HepG2 (cell line): ENCODE measurements at regions not wholly inside any gene's neighbourhood (a gene's known extent, or its start where the extent isn't known, plus 50 kb on each side); places are given as distances from the start of the nearest gene placed in this dataset.

Experiments
- DMAP1 ChIP-seq: IDR thresholded peaks from 2 replicates; pipeline ENCODE4 v1.6.1; 2016
- ELF3 ChIP-seq: IDR thresholded peaks from 2 replicates; pipeline ENCODE4 v1.6.1; 2016; ENCODE audit warnings: missing genetic modification reagents, missing compliant biosample characterization
- ELF4 ChIP-seq: sonication (generic); formaldehyde crosslinking; IDR thresholded peaks from 2 replicates; pipeline ENCODE4 v1.5.0; 2020; ENCODE audit warnings: missing genetic modification reagents, mild to moderate bottlenecking, moderate library complexity, borderline replicate concordance
- FIP1L1 ChIP-seq: fragments of 200-400 bp; formaldehyde crosslinking; IDR thresholded peaks from 2 replicates; pipeline ENCODE4 v1.6.1; 2018; ENCODE audit warnings: low read depth, mild to moderate bottlenecking, low read length, moderate library complexity, borderline replicate concordance; ENCODE audit not compliant: insufficient read depth
- FOXJ3 ChIP-seq: sonication (generic); formaldehyde crosslinking; IDR thresholded peaks from 2 replicates; pipeline ENCODE4 v1.4.0; 2020; ENCODE audit warnings: missing genetic modification reagents, mild to moderate bottlenecking, borderline replicate concordance
- HNRNPH1 ChIP-seq: fragments of 200-400 bp; formaldehyde crosslinking; optimal IDR thresholded peaks from 2 replicates; pipeline ENCODE3; 2017; ENCODE audit warnings: mild to moderate bottlenecking, low read depth, low read length
- HOXA9 ChIP-seq: sonication (generic); formaldehyde crosslinking; IDR thresholded peaks from 2 replicates; pipeline ENCODE4 v1.8.1; 2022; ENCODE audit warnings: missing genetic modification reagents, mild to moderate bottlenecking, moderate library complexity, borderline replicate concordance
- ISX ChIP-seq: sonication (generic); formaldehyde crosslinking; conservative IDR thresholded peaks from 2 replicates; pipeline ENCODE4 v1.5.0; 2020; ENCODE audit warnings: missing genetic modification reagents
- MAFG ChIP-seq: sonication (generic); formaldehyde crosslinking; IDR thresholded peaks from 2 replicates; pipeline ENCODE4 v1.5.1; 2020; ENCODE audit warnings: mild to moderate bottlenecking, missing genetic modification reagents
- MEF2D ChIP-seq: sonication (generic); formaldehyde crosslinking; IDR thresholded peaks from 2 replicates; pipeline ENCODE4 v1.5.1; 2020; ENCODE audit warnings: mild to moderate bottlenecking, missing genetic modification reagents
- MIER2 ChIP-seq: IDR thresholded peaks from 2 replicates; pipeline ENCODE4 v1.6.1; 2016; ENCODE audit warnings: missing biosample characterization, missing genetic modification reagents
- NCOA1 ChIP-seq: sonication (generic); formaldehyde crosslinking; IDR thresholded peaks from 2 replicates; pipeline ENCODE4 v1.9.0; 2021; ENCODE audit warnings: missing genetic modification reagents
- NCOA2 ChIP-seq: sonication (generic); formaldehyde crosslinking; IDR thresholded peaks from 2 replicates; pipeline ENCODE4 v1.8.0; 2022; ENCODE audit warnings: inconsistent platforms
- SETDB1 ChIP-seq: sonication (generic); formaldehyde crosslinking; IDR thresholded peaks from 2 replicates; pipeline ENCODE4 v1.5.1; 2020; ENCODE audit warnings: missing genetic modification reagents, mild to moderate bottlenecking, borderline replicate concordance
- SP4 ChIP-seq: sonication (generic); formaldehyde crosslinking; IDR thresholded peaks from 2 replicates; pipeline ENCODE4 v1.8.1; 2023; ENCODE audit warnings: mild to moderate bottlenecking, missing genetic modification reagents
- ZEB1 ChIP-seq: IDR thresholded peaks from 2 replicates; pipeline ENCODE4 v1.6.1; 2012; ENCODE audit warnings: mild to moderate bottlenecking, low read depth, inconsistent platforms; ENCODE audit not compliant: insufficient replicate concordance
- TF ChIP-seq, protein P1 (sequence below): sonication (generic); formaldehyde crosslinking; IDR thresholded peaks from 2 replicates; pipeline ENCODE4 v1.5.1; 2020; ENCODE audit warnings: mild to moderate bottlenecking, missing genetic modification reagents, borderline replicate concordance
- TF ChIP-seq, protein P2 (sequence below): IDR thresholded peaks from 2 replicates; pipeline ENCODE4 v1.6.1; 2012; ENCODE audit warnings: inconsistent platforms
- TF ChIP-seq, protein P3 (sequence below): sonication (generic); formaldehyde crosslinking; conservative IDR thresholded peaks from 2 replicates; pipeline ENCODE4 v1.4.0; 2020; ENCODE audit warnings: missing genetic modification reagents
- TF ChIP-seq, protein P4 (sequence below): sonication (generic); formaldehyde crosslinking; IDR thresholded peaks from 2 replicates; pipeline ENCODE4 v1.4.0; 2020; ENCODE audit warnings: mild to moderate bottlenecking, missing genetic modification reagents
- TF ChIP-seq, protein P5 (sequence below): sonication (generic); formaldehyde crosslinking; IDR thresholded peaks from 2 replicates; pipeline ENCODE4 v1.4.0; 2020; ENCODE audit warnings: mild to moderate bottlenecking, low read depth, missing genetic modification reagents
- TF ChIP-seq, protein P6 (sequence below): sonication (generic); formaldehyde crosslinking; conservative IDR thresholded peaks from 2 replicates; pipeline ENCODE4 v1.4.0; 2020; ENCODE audit warnings: missing genetic modification reagents
- TF ChIP-seq, protein P7 (sequence below): sonication (generic); formaldehyde crosslinking; conservative IDR thresholded peaks from 2 replicates; pipeline ENCODE4 v1.4.0; 2020; ENCODE audit warnings: missing genetic modification reagents

DNA sequence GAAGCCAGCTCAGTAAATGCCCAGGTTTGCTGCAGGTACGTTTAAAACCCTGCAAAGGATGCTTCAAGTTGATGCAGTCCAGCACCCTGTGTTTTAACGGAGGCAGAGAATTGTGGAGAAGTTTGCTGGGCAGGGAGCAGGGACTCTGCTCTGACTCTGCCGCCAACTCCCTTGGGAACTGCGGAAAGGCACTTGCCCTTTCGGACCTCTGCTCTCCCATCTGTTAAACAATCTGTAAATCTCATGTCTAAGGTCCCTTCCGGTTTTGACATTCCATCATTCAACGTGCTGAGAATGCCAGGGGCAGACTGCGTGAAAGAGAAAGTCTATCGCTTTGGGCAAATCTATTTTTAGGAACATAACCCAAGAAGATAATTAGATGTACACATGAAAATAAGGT, 184.5 kb downstream of the OPA1 start (continued):
- TF ChIP-seq, protein P1, sequence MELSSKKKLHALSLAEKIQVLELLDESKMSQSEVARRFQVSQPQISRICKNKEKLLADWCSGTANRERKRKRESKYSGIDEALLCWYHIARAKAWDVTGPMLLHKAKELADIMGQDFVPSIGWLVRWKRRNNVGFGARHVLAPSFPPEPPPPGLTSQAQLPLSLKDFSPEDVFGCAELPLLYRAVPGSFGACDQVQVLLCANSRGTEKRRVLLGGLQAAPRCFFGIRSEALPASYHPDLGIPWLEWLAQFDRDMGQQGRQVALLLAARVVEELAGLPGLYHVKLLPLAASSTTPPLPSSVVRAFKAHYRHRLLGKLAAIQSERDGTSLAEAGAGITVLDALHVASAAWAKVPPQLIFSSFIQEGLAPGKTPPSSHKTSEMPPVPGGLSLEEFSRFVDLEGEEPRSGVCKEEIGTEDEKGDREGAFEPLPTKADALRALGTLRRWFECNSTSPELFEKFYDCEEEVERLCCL (CRISPR knock-in tag), result no peak
- peak; percentile 36; the same call in 1 of the 2 replicates for TF ChIP-seq DMAP1 (CRISPR knock-in tag)
- TF ChIP-seq ELF3 (CRISPR knock-in tag), result peak; percentile 80
- TF ChIP-seq FOXJ3 (CRISPR knock-in tag), result no peak; the same call in 1 of the 2 replicates
- TF ChIP-seq, protein P2, sequence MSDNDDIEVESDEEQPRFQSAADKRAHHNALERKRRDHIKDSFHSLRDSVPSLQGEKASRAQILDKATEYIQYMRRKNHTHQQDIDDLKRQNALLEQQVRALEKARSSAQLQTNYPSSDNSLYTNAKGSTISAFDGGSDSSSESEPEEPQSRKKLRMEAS, result peak; percentile 65; the same call in 1 of the 2 replicates
- TF ChIP-seq, protein P3, sequence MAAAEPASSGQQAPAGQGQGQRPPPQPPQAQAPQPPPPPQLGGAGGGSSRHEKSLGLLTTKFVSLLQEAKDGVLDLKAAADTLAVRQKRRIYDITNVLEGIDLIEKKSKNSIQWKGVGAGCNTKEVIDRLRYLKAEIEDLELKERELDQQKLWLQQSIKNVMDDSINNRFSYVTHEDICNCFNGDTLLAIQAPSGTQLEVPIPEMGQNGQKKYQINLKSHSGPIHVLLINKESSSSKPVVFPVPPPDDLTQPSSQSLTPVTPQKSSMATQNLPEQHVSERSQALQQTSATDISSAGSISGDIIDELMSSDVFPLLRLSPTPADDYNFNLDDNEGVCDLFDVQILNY (CRISPR knock-in tag), result no peak
- TF ChIP-seq FIP1L1, result no peak
- TF ChIP-seq ISX (CRISPR knock-in tag), result no peak
- TF ChIP-seq, protein P4, sequence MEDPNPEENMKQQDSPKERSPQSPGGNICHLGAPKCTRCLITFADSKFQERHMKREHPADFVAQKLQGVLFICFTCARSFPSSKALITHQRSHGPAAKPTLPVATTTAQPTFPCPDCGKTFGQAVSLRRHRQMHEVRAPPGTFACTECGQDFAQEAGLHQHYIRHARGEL, result no peak
- TF ChIP-seq MEF2D (CRISPR knock-in tag), result peak; percentile 91
- TF ChIP-seq ZEB1, result no peak
- TF ChIP-seq, protein P5, sequence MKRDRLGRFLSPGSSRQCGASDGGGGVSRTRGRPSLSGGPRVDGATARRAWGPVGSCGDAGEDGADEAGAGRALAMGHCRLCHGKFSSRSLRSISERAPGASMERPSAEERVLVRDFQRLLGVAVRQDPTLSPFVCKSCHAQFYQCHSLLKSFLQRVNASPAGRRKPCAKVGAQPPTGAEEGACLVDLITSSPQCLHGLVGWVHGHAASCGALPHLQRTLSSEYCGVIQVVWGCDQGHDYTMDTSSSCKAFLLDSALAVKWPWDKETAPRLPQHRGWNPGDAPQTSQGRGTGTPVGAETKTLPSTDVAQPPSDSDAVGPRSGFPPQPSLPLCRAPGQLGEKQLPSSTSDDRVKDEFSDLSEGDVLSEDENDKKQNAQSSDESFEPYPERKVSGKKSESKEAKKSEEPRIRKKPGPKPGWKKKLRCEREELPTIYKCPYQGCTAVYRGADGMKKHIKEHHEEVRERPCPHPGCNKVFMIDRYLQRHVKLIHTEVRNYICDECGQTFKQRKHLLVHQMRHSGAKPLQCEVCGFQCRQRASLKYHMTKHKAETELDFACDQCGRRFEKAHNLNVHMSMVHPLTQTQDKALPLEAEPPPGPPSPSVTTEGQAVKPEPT, result no peak
- peak; percentile 70 for TF ChIP-seq NCOA2 (CRISPR knock-in tag)
- TF ChIP-seq, protein P6, sequence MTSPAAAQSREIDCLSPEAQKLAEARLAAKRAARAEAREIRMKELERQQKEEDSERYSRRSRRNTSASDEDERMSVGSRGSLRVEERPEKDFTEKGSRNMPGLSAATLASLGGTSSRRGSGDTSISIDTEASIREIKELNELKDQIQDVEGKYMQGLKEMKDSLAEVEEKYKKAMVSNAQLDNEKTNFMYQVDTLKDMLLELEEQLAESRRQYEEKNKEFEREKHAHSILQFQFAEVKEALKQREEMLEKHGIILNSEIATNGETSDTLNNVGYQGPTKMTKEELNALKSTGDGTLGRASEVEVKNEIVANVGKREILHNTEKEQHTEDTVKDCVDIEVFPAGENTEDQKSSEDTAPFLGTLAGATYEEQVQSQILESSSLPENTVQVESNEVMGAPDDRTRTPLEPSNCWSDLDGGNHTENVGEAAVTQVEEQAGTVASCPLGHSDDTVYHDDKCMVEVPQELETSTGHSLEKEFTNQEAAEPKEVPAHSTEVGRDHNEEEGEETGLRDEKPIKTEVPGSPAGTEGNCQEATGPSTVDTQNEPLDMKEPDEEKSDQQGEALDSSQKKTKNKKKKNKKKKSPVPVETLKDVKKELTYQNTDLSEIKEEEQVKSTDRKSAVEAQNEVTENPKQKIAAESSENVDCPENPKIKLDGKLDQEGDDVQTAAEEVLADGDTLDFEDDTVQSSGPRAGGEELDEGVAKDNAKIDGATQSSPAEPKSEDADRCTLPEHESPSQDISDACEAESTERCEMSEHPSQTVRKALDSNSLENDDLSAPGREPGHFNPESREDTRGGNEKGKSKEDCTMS, result no peak
- TF ChIP-seq SETDB1, result no peak
- peak; percentile 68 for TF ChIP-seq MIER2 (CRISPR knock-in tag)
- TF ChIP-seq NCOA1 (CRISPR knock-in tag), result no peak
- no peak for TF ChIP-seq SP4 (CRISPR knock-in tag)
- TF ChIP-seq, protein P7, sequence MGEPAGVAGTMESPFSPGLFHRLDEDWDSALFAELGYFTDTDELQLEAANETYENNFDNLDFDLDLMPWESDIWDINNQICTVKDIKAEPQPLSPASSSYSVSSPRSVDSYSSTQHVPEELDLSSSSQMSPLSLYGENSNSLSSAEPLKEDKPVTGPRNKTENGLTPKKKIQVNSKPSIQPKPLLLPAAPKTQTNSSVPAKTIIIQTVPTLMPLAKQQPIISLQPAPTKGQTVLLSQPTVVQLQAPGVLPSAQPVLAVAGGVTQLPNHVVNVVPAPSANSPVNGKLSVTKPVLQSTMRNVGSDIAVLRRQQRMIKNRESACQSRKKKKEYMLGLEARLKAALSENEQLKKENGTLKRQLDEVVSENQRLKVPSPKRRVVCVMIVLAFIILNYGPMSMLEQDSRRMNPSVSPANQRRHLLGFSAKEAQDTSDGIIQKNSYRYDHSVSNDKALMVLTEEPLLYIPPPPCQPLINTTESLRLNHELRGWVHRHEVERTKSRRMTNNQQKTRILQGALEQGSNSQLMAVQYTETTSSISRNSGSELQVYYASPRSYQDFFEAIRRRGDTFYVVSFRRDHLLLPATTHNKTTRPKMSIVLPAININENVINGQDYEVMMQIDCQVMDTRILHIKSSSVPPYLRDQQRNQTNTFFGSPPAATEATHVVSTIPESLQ (CRISPR knock-in tag), result no peak
- TF ChIP-seq MAFG (CRISPR knock-in tag), result no peak
- no peak for TF ChIP-seq ELF4 (CRISPR knock-in tag)
- no peak for TF ChIP-seq HOXA9
- TF ChIP-seq HNRNPH1, result no peak
